Spleen (tissue), 7 donors: ENCODE measurements at regions not wholly inside any gene's neighbourhood (a gene's known extent, or its start where the extent isn't known, plus 50 kb on each side); places are given as distances from the start of the nearest gene placed in this dataset.

Experiments used
- POLR2A ChIP-seq, 3 donors: fragments of 450-650 bp; IDR thresholded peaks; one replicate each; pipeline ENCODE4 v1.5.1; 2017; ENCODE audit warnings: antibody characterized with exemption in 3 of 3, mild to moderate bottlenecking in 1 of 3
- TF ChIP-seq, protein P1 (sequence below), 11 experiments: fragments of 200-600 bp in 7 of 11; fragments of 450-650 bp in 4 of 11; sonication (generic) in 4 of 11; IDR thresholded peaks in 8 of 11; conservative IDR thresholded peaks in 3 of 11; 1 replicate in 7 of 11; 2 replicates in 4 of 11; pipeline versions ENCODE4 v1.4.0 to v1.8.0; 2016 to 2021; ENCODE audit warnings: antibody characterized with exemption in 11 of 11, inconsistent platforms in 4 of 11, mild to moderate bottlenecking in 1 of 11
- donor health status: DM: no; HTN: no; CAD: no; lungs with moderate emphysema.
- donor health status: DM: no; HTN: no; CAD: no.
- donor health status: DM: no; HTN: no; CAD: no.

DNA sequence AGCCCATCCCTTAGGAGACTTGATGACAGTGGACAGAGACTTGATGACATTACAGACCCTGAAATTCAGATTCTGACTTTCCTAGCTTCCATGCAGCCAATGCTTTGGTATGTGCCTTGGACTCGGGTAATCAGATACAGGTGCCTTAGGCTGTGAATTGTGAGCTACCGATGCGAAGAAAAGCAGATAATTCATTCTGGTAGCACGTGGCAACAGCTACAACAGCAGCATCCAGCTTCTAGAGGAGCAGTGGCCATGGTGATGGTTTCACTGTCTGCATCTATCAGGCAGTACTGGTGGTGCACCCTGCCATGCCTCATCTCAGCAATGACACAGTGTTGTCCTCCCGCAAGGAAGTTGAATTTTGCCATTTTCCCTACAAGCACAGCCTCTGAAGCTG, 126.9 kb upstream of the TAPT1 start:
- TF ChIP-seq, protein P1, sequence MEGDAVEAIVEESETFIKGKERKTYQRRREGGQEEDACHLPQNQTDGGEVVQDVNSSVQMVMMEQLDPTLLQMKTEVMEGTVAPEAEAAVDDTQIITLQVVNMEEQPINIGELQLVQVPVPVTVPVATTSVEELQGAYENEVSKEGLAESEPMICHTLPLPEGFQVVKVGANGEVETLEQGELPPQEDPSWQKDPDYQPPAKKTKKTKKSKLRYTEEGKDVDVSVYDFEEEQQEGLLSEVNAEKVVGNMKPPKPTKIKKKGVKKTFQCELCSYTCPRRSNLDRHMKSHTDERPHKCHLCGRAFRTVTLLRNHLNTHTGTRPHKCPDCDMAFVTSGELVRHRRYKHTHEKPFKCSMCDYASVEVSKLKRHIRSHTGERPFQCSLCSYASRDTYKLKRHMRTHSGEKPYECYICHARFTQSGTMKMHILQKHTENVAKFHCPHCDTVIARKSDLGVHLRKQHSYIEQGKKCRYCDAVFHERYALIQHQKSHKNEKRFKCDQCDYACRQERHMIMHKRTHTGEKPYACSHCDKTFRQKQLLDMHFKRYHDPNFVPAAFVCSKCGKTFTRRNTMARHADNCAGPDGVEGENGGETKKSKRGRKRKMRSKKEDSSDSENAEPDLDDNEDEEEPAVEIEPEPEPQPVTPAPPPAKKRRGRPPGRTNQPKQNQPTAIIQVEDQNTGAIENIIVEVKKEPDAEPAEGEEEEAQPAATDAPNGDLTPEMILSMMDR (IDR thresholded peaks at IDR 0.05 in 8 of 11, conservative IDR thresholded peaks at IDR 0.05 in 3 of 11), result no peak
- no peak for TF ChIP-seq POLR2A (IDR thresholded peaks at IDR 0.05)
